Coronary artery (tissue), 2 donors: ENCODE measurements at regions not wholly inside any gene's neighbourhood (a gene's known extent, or its start where the extent isn't known, plus 50 kb on each side); places are given as distances from the start of the nearest gene placed in this dataset.

Source experiments
- DNase-seq: peaks from one replicate; pipeline ENCODE4 v3.0.0-alpha.2; 2017; ENCODE audit warnings: low spot score
- H3K27ac ChIP-seq, 2 donors: fragments of 200-600 bp; sonication (generic); one replicate each; pipeline ENCODE4 v1.5.1; 2016 to 2019
- H3K4me3 ChIP-seq: fragments of 200-600 bp; sonication (generic); 2 replicates; pipeline ENCODE4 v1.5.1; 2016; ENCODE audit warnings: mild to moderate bottlenecking, moderate library complexity
- CTCF ChIP-seq: fragments of 200-600 bp; sonication (generic); IDR thresholded peaks from one replicate; pipeline ENCODE4 v1.5.1; 2019; ENCODE audit warnings: antibody characterized with exemption

- no peak for TF ChIP-seq CTCF
- no peak overlapping the region for H3K4me3 ChIP-seq
- no peak overlapping the region for H3K27ac ChIP-seq
- no peak for DNase-seq
Observed at GRCh38 chr12:77401064-77401769, 335.8 kb upstream of the E2F7 start.

DNA sequence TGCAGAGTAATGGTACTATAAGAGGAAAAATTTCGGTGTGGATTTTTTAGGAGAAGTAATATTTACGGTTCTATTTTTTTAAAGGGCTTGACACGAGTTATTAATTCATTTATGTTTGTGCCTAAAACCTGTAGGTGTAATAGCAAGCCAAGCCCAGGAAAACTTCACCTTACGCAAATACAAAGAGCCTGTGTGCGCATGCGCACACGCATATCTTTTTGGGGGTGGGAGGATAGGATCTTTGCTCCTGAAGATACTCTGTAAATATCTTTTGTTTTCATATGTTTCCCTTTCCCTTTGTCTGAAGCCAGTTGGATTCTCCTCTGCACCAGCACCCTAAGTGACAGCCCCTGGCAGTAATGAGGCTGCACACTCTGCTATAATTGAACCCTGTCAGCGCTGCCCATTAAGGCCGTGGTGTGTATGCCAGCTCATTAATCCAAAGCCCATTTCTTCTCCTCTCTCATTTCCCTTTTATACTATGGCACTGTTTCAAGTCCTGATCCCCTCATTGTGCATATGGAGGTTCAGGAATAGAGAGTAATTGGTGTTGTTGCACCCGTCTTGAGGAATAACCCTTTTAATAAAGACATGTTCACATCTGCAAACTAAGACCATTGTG is 327.2 kb upstream of the E2F7 start:
- no peak overlapping the region for H3K27ac ChIP-seq
- DNase-seq, result no peak
- H3K4me3 ChIP-seq, result no peak overlapping the region
- TF ChIP-seq CTCF, result no peak

DNA sequence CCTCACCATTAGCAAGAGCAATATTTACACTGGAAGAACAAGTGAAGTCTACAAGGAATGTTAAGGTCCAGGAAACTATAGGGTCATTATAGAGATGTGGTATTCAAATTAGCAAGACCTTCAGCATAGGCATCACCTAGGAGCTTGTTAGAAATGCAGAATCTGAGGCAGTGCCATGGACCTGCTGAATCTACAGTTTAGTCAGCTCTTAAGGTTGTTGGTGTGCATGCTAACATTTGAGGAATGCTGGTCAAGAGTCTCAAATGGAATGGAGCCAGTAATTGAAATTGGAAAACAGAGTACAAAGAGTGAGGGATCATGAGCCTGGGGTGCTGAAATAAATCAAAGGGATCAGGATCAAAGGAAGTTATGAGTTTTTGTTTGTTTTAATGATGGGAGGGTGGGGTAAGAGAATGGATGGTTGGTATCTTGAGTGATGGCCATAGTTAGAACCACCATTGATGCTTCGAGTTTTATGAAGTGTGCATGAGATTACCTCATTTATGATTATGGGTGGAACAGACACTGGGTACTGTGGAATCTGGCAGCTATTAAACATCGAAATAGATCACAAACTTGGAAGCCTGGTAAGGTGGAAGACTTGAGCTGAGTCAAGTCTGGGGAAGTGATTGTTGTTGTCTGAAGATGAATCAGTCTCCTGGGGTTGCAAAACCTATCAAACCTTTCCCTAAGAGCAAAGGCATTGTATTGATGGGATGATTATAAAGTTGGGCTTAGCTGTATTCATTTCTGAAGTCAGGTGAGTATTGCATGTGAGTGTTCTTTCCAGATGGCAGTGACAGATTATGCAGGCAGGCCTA is 323.3 kb upstream of the E2F7 start:
- no peak for TF ChIP-seq CTCF
- H3K4me3 ChIP-seq, result no peak overlapping the region

DNA sequence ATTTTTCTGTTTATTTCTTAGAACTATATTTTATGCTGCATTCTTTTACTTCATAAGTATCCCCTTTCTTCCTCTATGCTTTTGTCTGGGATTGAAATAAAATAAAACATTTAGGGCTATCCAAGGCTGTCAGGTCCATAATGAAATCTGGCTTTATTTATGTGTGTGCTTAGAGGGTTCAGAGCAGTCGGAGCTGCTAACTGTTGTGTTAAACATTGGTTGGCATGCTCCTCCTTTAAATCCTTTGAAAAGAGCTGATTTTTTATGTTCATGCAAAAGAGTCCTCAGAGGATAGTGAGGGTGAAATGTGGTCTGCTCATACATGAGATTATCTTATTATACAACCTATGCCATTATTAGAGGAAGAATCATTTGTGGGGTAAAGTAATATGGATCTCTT is 322.3 kb upstream of the E2F7 start:
- no peak overlapping the region for H3K4me3 ChIP-seq
- no peak overlapping the region for H3K27ac ChIP-seq
- no peak for TF ChIP-seq CTCF
- DNase-seq, result no peak

More for the DNA sequence above, 323.3 kb upstream of the E2F7 start:
- DNase-seq, result no peak
- H3K27ac ChIP-seq, result no peak overlapping the region

DNA sequence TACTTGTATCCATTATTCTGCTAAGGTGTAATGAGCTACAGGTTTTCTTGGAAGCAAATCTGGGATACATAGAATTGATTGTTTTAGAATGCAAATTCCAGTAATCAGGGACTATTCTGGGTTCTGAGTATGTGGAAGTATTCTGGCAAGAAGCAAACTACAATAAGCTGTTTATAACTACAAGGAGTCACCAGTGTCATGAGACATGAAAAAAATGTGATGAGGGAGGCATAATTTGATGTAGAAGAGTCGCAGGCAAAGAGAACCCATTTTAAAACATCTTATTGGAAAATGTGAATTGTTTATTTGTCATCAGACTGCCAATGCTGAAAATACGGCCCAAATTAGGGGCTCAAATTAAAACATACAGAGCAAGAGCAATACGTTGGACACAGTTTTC is 321.8 kb upstream of the E2F7 start:
- no peak overlapping the region for H3K27ac ChIP-seq
- DNase-seq, result no peak
- no peak overlapping the region for H3K4me3 ChIP-seq
- TF ChIP-seq CTCF, result no peak

DNA sequence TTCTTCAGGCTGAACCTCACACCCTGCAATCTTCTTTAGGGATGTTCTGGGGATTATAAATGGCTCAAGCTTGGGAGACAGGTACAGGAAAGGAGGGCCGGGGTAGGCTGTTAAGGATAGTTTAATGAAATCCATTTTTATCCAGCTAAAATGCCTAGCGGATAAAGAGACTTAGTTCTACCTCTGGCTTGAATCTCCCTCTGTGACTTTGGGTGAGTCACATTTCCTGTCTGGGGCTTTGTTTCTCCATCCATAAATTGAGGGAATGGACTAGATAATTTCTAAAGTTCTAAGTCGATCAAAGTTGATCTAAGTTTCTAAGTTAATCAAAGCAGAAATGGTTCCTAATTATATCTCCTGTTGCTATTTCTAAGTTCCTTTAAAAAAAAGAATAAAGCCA is 319.6 kb upstream of the E2F7 start:
- Histone ChIP-seq H3K27ac (no peak overlapping the region), H3K4me3 (no peak overlapping the region)
- no peak for TF ChIP-seq CTCF
- no peak for DNase-seq
